Esophagus squamous epithelium (tissue), 5 donors: ENCODE measurements at regions not wholly inside any gene's neighbourhood (a gene's known extent, or its start where the extent isn't known, plus 50 kb on each side); places are given as distances from the start of the nearest gene placed in this dataset.

ENCODE experiments used
- DNase-seq: peaks from one replicate; lab custom pipeline; 2025; lab: John Stamatoyannopoulos, UW
- H3K27ac ChIP-seq, 4 donors: fragments of 200-600 bp; sonication (generic); one replicate each; pipeline ENCODE4 v1.5.1; 2016 to 2019; ENCODE audit warnings: mild to moderate bottlenecking in 1 of 4
- H3K27me3 ChIP-seq, 4 donors: fragments of 200-600 bp; sonication (generic); 1 replicate in 3 of 4; 2 replicates in 1 of 4; pipeline versions ENCODE4 v1.5.1 to v1.6.0; 2017 to 2021; ENCODE audit warnings: antibody characterized with exemption in 1 of 4
- H3K36me3 ChIP-seq, 3 donors: fragments of 200-600 bp; sonication (generic); one replicate each; pipeline ENCODE4 v1.5.1; 2016 to 2019
- H3K4me1 ChIP-seq, 3 donors: fragments of 200-600 bp; sonication (generic); one replicate each; pipeline ENCODE4 v1.5.1; 2017 to 2019
- H3K4me3 ChIP-seq, 4 donors: fragments of 200-600 bp; sonication (generic); 1 replicate in 3 of 4; 2 replicates in 1 of 4; pipeline ENCODE4 v1.5.1; 2016 to 2019; ENCODE audit warnings: mild to moderate bottlenecking in 2 of 4, moderate library complexity in 1 of 4
- H3K9me3 ChIP-seq, 3 donors: fragments of 200-600 bp; sonication (generic); one replicate each; pipeline ENCODE4 v1.5.1; 2016 to 2019
- CTCF ChIP-seq, 6 experiments: fragments of 450-650 bp in 4 of 6; fragments of 200-600 bp in 2 of 6; sonication (generic) in 2 of 6; IDR thresholded peaks; one replicate each; pipeline ENCODE4 v1.5.1; 2016 to 2019; ENCODE audit warnings: antibody characterized with exemption in 6 of 6, mild to moderate bottlenecking in 4 of 6, moderate library complexity in 4 of 6
- POLR2A ChIP-seq, 4 donors: fragments of 450-650 bp; IDR thresholded peaks; one replicate each; pipeline ENCODE4 v1.6.1; 2017; ENCODE audit warnings: antibody characterized with exemption in 4 of 4, mild to moderate bottlenecking in 4 of 4, moderate library complexity in 3 of 4
- WGBS, 2 donors: methylation state at CpG; one replicate each; pipeline ENCODE4 v1.1.5; 2018; 5-methylcytosine and 5-hydroxymethylcytosine counted together
- intact Hi-C: fragments of 100-400 bp; cut with DNase I; formaldehyde crosslinking; loops from one replicate; pipeline ENCODE4 v1.15.0; 2022
- donor health status: DM: yes; HTN: yes; CAD: no.

GRCh38 chr12:77767335-77767734, 63.4 kb upstream of the NAV3 start:
- Histone ChIP-seq H3K4me1 (no peaks in the 10 kb centered on the region), H3K4me3 (no peak overlapping the region), H3K36me3 (no peaks in the 10 kb centered on the region), H3K27me3 (no peaks in the 10 kb centered on the region), H3K9me3 (peaks cover 0 to 6% (median 0%) of the 10 kb centered on the region in 3 donors), H3K27ac (no peak overlapping the region)
- TF ChIP-seq POLR2A (IDR thresholded peaks at IDR 0.05), result no peak
- TF ChIP-seq CTCF (IDR thresholded peaks at IDR 0.05), result no peak
- 80% methylated on average over 1 of the region's 4 CpGs; no CpG with 5 or more reads in 1 of the 2 donors for WGBS, 2 donors
- intact Hi-C loops, result no loop called here
- DNase-seq, result no peak

GRCh38 chr12:77766224-77766623, 64.5 kb upstream of the NAV3 start:
- H3K27me3 ChIP-seq, result no peaks in the 10 kb centered on the region
- intact Hi-C loops, result no loop called here
- no peaks in the 10 kb centered on the region for H3K4me1 ChIP-seq
- peaks cover 0 to 6% (median 0%) of the 10 kb centered on the region in 3 donors for H3K9me3 ChIP-seq
- TF ChIP-seq POLR2A (IDR thresholded peaks at IDR 0.05), result no peak
- no peak for DNase-seq
- no peak overlapping the region for H3K27ac ChIP-seq
- no peaks in the 10 kb centered on the region for H3K36me3 ChIP-seq
- H3K4me3 ChIP-seq, result no peak overlapping the region

GRCh38 chr12:77761286-77761685, 69.4 kb upstream of the NAV3 start:
- no peaks in the 10 kb centered on the region for H3K27me3 ChIP-seq
- no peak for DNase-seq
- H3K4me1 ChIP-seq, result no peaks in the 10 kb centered on the region
- H3K27ac ChIP-seq, result no peak overlapping the region
- WGBS, 2 donors, result 91 to 100% methylated on average over 2 of the region's 2 CpGs
- intact Hi-C loops, result no loop called here
- H3K36me3 ChIP-seq, result no peaks in the 10 kb centered on the region
- no peaks in the 10 kb centered on the region for H3K9me3 ChIP-seq
- TF ChIP-seq POLR2A (IDR thresholded peaks at IDR 0.05) (no peak), CTCF (IDR thresholded peaks at IDR 0.05) (no peak)
- H3K4me3 ChIP-seq, result no peak overlapping the region

- no peaks in the 10 kb centered on the region for H3K27me3 ChIP-seq
- no peaks in the 10 kb centered on the region for H3K36me3 ChIP-seq
- no peaks in the 10 kb centered on the region for H3K9me3 ChIP-seq
- TF ChIP-seq POLR2A (IDR thresholded peaks at IDR 0.05), result no peak
- TF ChIP-seq CTCF (IDR thresholded peaks at IDR 0.05), result no peak
- intact Hi-C loops, result no loop called here
- DNase-seq, result no peak
- 46 to 57% methylated on average over 7 of the region's 7 CpGs for WGBS, 2 donors
- H3K4me1 ChIP-seq, result no peaks in the 10 kb centered on the region
- H3K4me3 ChIP-seq, result no peak overlapping the region
- H3K27ac ChIP-seq, result no peak overlapping the region
Observed at GRCh38 chr12:77760271-77761025, 70.2 kb upstream of the NAV3 start.

GRCh38 chr12:77754086-77754485, 76.6 kb upstream of the NAV3 start:
- Histone ChIP-seq H3K36me3 (no peaks in the 10 kb centered on the region), H3K4me3 (no peak overlapping the region), H3K27ac (no peak overlapping the region), H3K27me3 (no peaks in the 10 kb centered on the region), H3K4me1 (no peaks in the 10 kb centered on the region), H3K9me3 (no peaks in the 10 kb centered on the region)
- intact Hi-C loops, result no loop called here
- TF ChIP-seq POLR2A (IDR thresholded peaks at IDR 0.05) (no peak), CTCF (IDR thresholded peaks at IDR 0.05) (no peak)
- DNase-seq, result no peak
- 63 to 70% methylated on average over 4 of the region's 4 CpGs for WGBS, 2 donors
